Caco-2 (cell line): ENCODE measurements at regions not wholly inside any gene's neighbourhood (a gene's known extent, or its start where the extent isn't known, plus 50 kb on each side); places are given as distances from the start of the nearest gene placed in this dataset.

ENCODE experiments used
- BruUV-seq: library from RNA; stranded (reverse); fragments of 400-500 nt; replicated peaks from 2 replicates; lab custom pipeline; 2021; lab: Mats Ljungman, UMichigan
- CTCF ChIA-PET: fragments of 300-600 bp; sonication (Branson Sonifier 250); formaldehyde crosslinking; loops from one replicate; lab custom pipeline; 2022; ENCODE audit warnings: antibody characterized with exemption; lab: Charles Lee
- POLR2A ChIA-PET: fragments of 300-600 bp; sonication (Branson Sonifier 250); formaldehyde crosslinking; loops from one replicate; lab custom pipeline; 2022; ENCODE audit warnings: antibody characterized with exemption; lab: Charles Lee
- DNase-seq, 2 experiments: peaks; one replicate each; pipeline versions ENCODE4 v3.0.0 to v3.0.0-alpha.2; 2020 to 2022
- H3K27me3 ChIP-seq: replicated peaks from 2 replicates; pipeline ENCODE4 v1.6.0; 2011; ENCODE audit warnings: low read length; ENCODE audit not compliant: control insufficient read depth, insufficient read depth
- H3K36me3 ChIP-seq: 2 replicates; pipeline ENCODE4 v1.5.1; 2011; ENCODE audit warnings: low read length; ENCODE audit not compliant: control insufficient read depth, insufficient read depth
- H3K4me1 ChIP-seq: fragments of 250-450 bp; sonication (Bioruptor Pico); 2 replicates; pipeline ENCODE4 v1.5.1; 2020; ENCODE audit warnings: mild to moderate bottlenecking
- H3K4me3 ChIP-seq: 2 replicates; pipeline ENCODE4 v1.5.1; 2011; ENCODE audit warnings: low read depth, mild to moderate bottlenecking, control low read depth, low read length
- H3K9me3 ChIP-seq: fragments of 250-450 bp; sonication (Bioruptor Pico); 2 replicates; pipeline ENCODE4 v1.5.1; 2020; ENCODE audit warnings: mild to moderate bottlenecking, moderate library complexity
- H3K27ac Mint-ChIP-seq: one replicate; pipeline ENCODE4 v1.8.0; 2022; ENCODE audit warnings: mixed read lengths; ENCODE audit not compliant: unreplicated experiment
- H3K27me3 Mint-ChIP-seq: one replicate; pipeline ENCODE4 v1.8.0; 2022; ENCODE audit warnings: mixed read lengths; ENCODE audit not compliant: insufficient read depth, unreplicated experiment
- H3K36me3 Mint-ChIP-seq: one replicate; pipeline ENCODE4 v1.8.0; 2022; ENCODE audit warnings: mild to moderate bottlenecking, mixed read lengths; ENCODE audit not compliant: insufficient read depth, unreplicated experiment
- H3K4me1 Mint-ChIP-seq: one replicate; pipeline ENCODE4 v1.8.0; 2022; ENCODE audit warnings: low read depth, mixed read lengths; ENCODE audit not compliant: unreplicated experiment
- H3K4me3 Mint-ChIP-seq: one replicate; pipeline ENCODE4 v1.8.0; 2022; ENCODE audit warnings: mild to moderate bottlenecking, moderate library complexity, mixed read lengths; ENCODE audit not compliant: unreplicated experiment
- H3K9me3 Mint-ChIP-seq: one replicate; pipeline ENCODE4 v1.8.0; 2022; ENCODE audit warnings: mixed read lengths; ENCODE audit not compliant: unreplicated experiment
- CTCF ChIP-seq, 2 experiments: fragments of 200-600 bp in 1 of 2; IDR thresholded peaks; 1 replicate in 1 of 2; 2 replicates in 1 of 2; pipeline versions ENCODE4 v1.5.1 to v1.8.0; 2011 to 2022; ENCODE audit warnings: antibody characterized with exemption in 1 of 2, control low read depth in 1 of 2, inconsistent platforms in 1 of 2, low read depth in 1 of 2, low read length in 1 of 2, mild to moderate bottlenecking in 1 of 2, moderate library complexity in 1 of 2; ENCODE audit not compliant: insufficient read depth in 1 of 2, severe bottlenecking in 1 of 2, unreplicated experiment in 1 of 2
- intact Hi-C: fragments of 100-400 bp; cut with micrococcal nuclease; formaldehyde crosslinking; loops from one replicate; pipeline ENCODE4 v1.10.0; 2022; ENCODE audit not compliant: unreplicated experiment

GRCh38 chr15:62377736-62378480 is 212.8 kb upstream of the C2CD4B start:
- Mint-ChIP-seq H3K27me3 (no peaks in the 10 kb centered on the region), H3K9me3 (no peaks in the 10 kb centered on the region), H3K4me1 (no peaks in the 10 kb centered on the region), H3K27ac (no peak overlapping the region), H3K36me3 (no peaks in the 10 kb centered on the region), H3K4me3 (no peak overlapping the region)
- no peak for TF ChIP-seq CTCF (IDR thresholded peaks at IDR 0.05; ENCODE audit: insufficient read depth in 1 of 2, low read depth in 1 of 2, low read length in 1 of 2, severe bottlenecking in 1 of 2, unreplicated experiment in 1 of 2)
- no peak for DNase-seq
- H3K27me3 ChIP-seq, result no peaks in the 10 kb centered on the region
- intact Hi-C loops, result no loop called here
- no peaks in the 10 kb centered on the region for H3K36me3 ChIP-seq
- BruUV-seq, result no TSS peak
- H3K9me3 ChIP-seq, result no peaks in the 10 kb centered on the region
- H3K4me1 ChIP-seq, result no peaks in the 10 kb centered on the region
- ChIA-PET CTCF (no interaction called here), POLR2A (no interaction called here)
- no peak overlapping the region for H3K4me3 ChIP-seq

DNA sequence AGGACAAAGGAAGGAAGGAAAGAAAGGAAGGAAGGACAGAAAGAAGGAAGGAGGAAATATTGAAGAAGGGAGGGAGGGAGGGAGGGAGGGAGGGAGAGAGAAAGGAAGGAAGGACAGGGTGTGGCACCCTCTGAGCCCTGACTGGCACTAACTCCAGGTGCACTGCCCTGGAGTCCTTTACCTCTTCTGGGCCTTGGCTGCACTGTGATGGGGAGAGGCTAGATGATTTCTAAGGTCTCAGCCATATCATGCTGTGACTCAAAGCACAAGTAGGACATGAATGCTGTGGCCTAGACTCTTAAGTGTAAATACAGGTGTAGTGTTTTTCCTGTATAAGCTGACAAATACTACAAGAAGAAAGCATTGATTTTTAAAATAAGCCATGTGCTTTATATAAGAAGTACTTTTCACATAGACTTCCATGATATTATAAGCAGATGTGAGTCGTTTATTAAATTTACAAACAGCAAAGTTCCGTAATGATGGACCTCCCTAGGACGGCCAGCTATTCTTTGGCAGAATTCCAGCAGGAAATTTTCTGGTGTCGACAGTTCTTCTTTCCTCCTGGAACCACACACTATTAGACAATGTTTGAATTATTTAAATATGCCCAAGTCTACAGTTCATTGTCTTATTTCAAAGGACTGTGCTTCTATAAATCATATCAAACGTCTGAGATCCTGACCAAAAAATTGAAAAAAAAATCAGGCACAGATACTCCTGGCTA is 213.8 kb upstream of the C2CD4B start:
- Mint-ChIP-seq H3K27ac (no peak overlapping the region), H3K36me3 (no peaks in the 10 kb centered on the region), H3K4me1 (peaks cover 6% of the 10 kb centered on the region), H3K4me3 (no peak overlapping the region), H3K27me3 (no peaks in the 10 kb centered on the region), H3K9me3 (no peaks in the 10 kb centered on the region)
- no peak for DNase-seq
- TF ChIP-seq CTCF (IDR thresholded peaks at IDR 0.05; ENCODE audit: insufficient read depth in 1 of 2, low read depth in 1 of 2, low read length in 1 of 2, severe bottlenecking in 1 of 2, unreplicated experiment in 1 of 2), result no peak
- CTCF ChIA-PET, result no interaction called here
- BruUV-seq, result no TSS peak
- Histone ChIP-seq H3K9me3 (no peaks in the 10 kb centered on the region), H3K4me3 (no peak overlapping the region), H3K36me3 (no peaks in the 10 kb centered on the region), H3K27me3 (no peaks in the 10 kb centered on the region), H3K4me1 (no peaks in the 10 kb centered on the region)
- intact Hi-C loops, result no loop called here
- POLR2A ChIA-PET, result no interaction called here

DNA sequence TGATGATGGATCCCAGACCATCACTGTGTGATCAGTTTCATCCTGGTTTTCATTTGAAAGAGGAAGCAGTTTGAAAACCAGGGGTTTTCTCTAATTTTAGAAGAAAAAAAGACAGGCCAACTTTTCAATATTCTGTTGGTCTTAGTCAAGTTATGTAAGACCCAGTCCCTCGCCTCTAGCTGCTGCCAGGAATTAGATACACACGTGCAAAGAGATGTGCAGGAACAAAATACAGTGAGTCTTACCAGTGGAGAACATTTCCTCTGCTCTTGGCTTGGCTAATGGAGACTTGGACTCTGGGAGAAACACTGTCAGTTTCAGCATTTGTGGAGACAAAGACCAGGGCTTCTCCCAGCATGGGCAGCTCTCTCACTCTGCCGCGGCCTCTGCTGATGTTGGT is 214.9 kb upstream of the C2CD4B start:
- H3K9me3 Mint-ChIP-seq, result no peaks in the 10 kb centered on the region
- H3K36me3 ChIP-seq, result no peaks in the 10 kb centered on the region
- CTCF ChIA-PET, result no interaction called here
- no peaks in the 10 kb centered on the region for H3K36me3 Mint-ChIP-seq
- no peaks in the 10 kb centered on the region for H3K27me3 Mint-ChIP-seq
- no peaks in the 10 kb centered on the region for H3K9me3 ChIP-seq
- POLR2A ChIA-PET, result no interaction called here
- no peak overlapping the region for H3K4me3 ChIP-seq
- H3K27ac Mint-ChIP-seq, result no peak overlapping the region
- no peaks in the 10 kb centered on the region for H3K27me3 ChIP-seq
- peaks cover 7% of the 10 kb centered on the region; the same call in 1 of the 2 replicates for H3K4me1 ChIP-seq
- no peak overlapping the region for H3K4me3 Mint-ChIP-seq
- no TSS peak for BruUV-seq
- H3K4me1 Mint-ChIP-seq, result peaks cover 12% of the 10 kb centered on the region
- TF ChIP-seq CTCF (IDR thresholded peaks at IDR 0.05; ENCODE audit: insufficient read depth in 1 of 2, low read depth in 1 of 2, low read length in 1 of 2, severe bottlenecking in 1 of 2, unreplicated experiment in 1 of 2), result no peak
- intact Hi-C loops, result no loop called here
- no peak for DNase-seq
